ENCODE measurements at regions not wholly inside any gene's neighbourhood (a gene's known extent, or its start where the extent isn't known, plus 50 kb on each side); places are given as distances from the start of the nearest gene placed in this dataset.

DNA sequence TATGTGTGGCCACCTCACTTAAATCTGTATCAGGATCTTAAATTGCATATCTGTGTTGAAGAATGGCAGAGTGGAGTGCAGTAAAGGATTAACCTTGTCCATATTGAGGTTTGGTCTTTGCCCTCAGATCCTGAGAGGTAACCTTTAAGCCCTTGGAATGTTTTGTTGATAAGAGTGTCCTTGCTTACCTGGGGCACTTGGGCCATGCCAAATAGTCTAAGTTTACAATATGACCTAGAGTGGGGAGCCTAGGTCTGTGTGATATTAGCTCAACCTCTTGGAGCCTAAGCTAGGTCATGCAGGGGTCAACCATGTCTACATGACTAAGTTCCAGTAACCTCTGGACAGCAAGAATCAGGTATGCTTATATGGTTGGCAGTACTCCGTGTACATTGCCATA lies 792.5 kb downstream of the DIAPH3 start:
- TF ChIP-seq CTCF (IDR thresholded peaks at IDR 0.05; ENCODE audit: unreplicated experiment) = no peak
- Mint-ChIP-seq H3K4me3 (ENCODE audit: unreplicated experiment) (no peak overlapping the region), H3K4me1 (ENCODE audit: unreplicated experiment) (peaks cover 35% of the 10 kb centered on the region), H3K36me3 (ENCODE audit: low read depth, unreplicated experiment) (no peaks in the 10 kb centered on the region), H3K27ac (ENCODE audit: unreplicated experiment) (no peak overlapping the region), H3K9me3 (ENCODE audit: unreplicated experiment) (no peaks in the 10 kb centered on the region), H3K27me3 (ENCODE audit: unreplicated experiment) (peaks cover 2% of the 10 kb centered on the region)
- no peak for DNase-seq (ENCODE audit: low spot score)

DNA sequence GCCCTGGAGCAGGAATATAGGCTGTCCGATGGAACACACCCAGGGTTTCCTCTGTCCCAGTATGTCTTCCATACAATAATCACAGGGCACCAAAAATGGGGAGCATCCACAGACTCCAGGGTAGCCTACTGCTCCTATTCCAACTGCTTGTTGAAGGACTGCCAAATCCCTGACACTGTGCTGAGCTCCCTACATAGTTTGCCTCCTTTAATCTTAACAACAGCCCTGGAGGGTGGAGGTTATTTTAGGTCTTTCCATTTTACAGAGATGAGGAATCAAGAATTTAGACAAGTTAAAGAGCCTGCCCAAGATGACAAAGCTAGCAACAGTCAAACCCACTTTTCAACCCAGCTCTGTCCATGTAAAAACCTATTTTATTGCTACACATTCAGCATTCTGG lies 790.4 kb downstream of the DIAPH3 start:
- H3K9me3 Mint-ChIP-seq (ENCODE audit: unreplicated experiment) = no peaks in the 10 kb centered on the region
- no peak overlapping the region for H3K27ac Mint-ChIP-seq (ENCODE audit: unreplicated experiment)
- TF ChIP-seq CTCF (IDR thresholded peaks at IDR 0.05; ENCODE audit: unreplicated experiment) = no peak
- DNase-seq (ENCODE audit: low spot score) = no peak
- H3K27me3 Mint-ChIP-seq (ENCODE audit: unreplicated experiment) = peaks cover 5% of the 10 kb centered on the region
- peaks cover 27% of the 10 kb centered on the region for H3K4me1 Mint-ChIP-seq (ENCODE audit: unreplicated experiment)
- no peak overlapping the region for H3K4me3 Mint-ChIP-seq (ENCODE audit: unreplicated experiment)
- peaks cover 4% of the 10 kb centered on the region for H3K36me3 Mint-ChIP-seq (ENCODE audit: low read depth, unreplicated experiment)

GRCh38 chr13:59374691-59375090 lies 789.0 kb downstream of the DIAPH3 start:
- Mint-ChIP-seq H3K9me3 (ENCODE audit: unreplicated experiment) (no peaks in the 10 kb centered on the region), H3K36me3 (ENCODE audit: low read depth, unreplicated experiment) (peaks cover 9% of the 10 kb centered on the region), H3K4me3 (ENCODE audit: unreplicated experiment) (no peak overlapping the region), H3K27ac (ENCODE audit: unreplicated experiment) (peak overlapping the region; percentile 33), H3K27me3 (ENCODE audit: unreplicated experiment) (peaks cover 5% of the 10 kb centered on the region), H3K4me1 (ENCODE audit: unreplicated experiment) (peaks cover 19% of the 10 kb centered on the region)
- no peak for DNase-seq (ENCODE audit: low spot score)
- no peak for TF ChIP-seq CTCF (IDR thresholded peaks at IDR 0.05; ENCODE audit: unreplicated experiment)

- H3K9me3 Mint-ChIP-seq (ENCODE audit: unreplicated experiment) = no peaks in the 10 kb centered on the region
- no peak for TF ChIP-seq CTCF (IDR thresholded peaks at IDR 0.05; ENCODE audit: unreplicated experiment)
- H3K4me1 Mint-ChIP-seq (ENCODE audit: unreplicated experiment) = peaks cover 25% of the 10 kb centered on the region
- peak overlapping the region; percentile 95 for H3K27ac Mint-ChIP-seq (ENCODE audit: unreplicated experiment)
- no peak overlapping the region for H3K4me3 Mint-ChIP-seq (ENCODE audit: unreplicated experiment)
- peaks cover 30% of the 10 kb centered on the region for H3K36me3 Mint-ChIP-seq (ENCODE audit: low read depth, unreplicated experiment)
- peak; percentile 7 for DNase-seq (ENCODE audit: low spot score)
- H3K27me3 Mint-ChIP-seq (ENCODE audit: unreplicated experiment) = no peaks in the 10 kb centered on the region
These were observed 779.6 kb downstream of the DIAPH3 start for GRCh38 chr13:59384154-59384553.

DNA sequence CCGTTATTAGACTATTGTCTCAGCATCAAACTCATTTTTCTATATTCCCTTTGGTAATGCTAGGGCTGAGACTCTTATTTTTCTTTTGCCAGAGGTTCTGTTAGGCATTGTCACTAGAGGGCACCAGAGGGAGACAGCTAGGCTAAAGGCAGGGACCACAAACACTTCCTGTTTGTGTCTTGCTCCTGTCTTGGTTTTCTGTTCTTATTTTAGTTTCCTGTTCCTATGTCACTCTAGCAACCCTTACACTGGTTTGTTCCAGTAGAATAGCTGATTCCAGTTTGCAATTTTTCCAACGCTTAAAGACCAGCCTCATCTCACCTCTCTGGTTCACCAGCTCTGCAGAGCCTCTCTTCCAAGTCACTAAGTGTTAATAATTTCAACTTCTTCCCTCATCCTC lies 772.0 kb downstream of the DIAPH3 start:
- Mint-ChIP-seq H3K27ac (ENCODE audit: unreplicated experiment) (no peak overlapping the region), H3K4me1 (ENCODE audit: unreplicated experiment) (peaks cover 15% of the 10 kb centered on the region), H3K9me3 (ENCODE audit: unreplicated experiment) (no peaks in the 10 kb centered on the region), H3K27me3 (ENCODE audit: unreplicated experiment) (no peaks in the 10 kb centered on the region), H3K36me3 (ENCODE audit: low read depth, unreplicated experiment) (peaks cover 19% of the 10 kb centered on the region), H3K4me3 (ENCODE audit: unreplicated experiment) (no peak overlapping the region)
- peak; percentile 65 for DNase-seq (ENCODE audit: low spot score)
- TF ChIP-seq CTCF (IDR thresholded peaks at IDR 0.05; ENCODE audit: unreplicated experiment) = peak; percentile 71

All from endothelial cell (in vitro differentiated cells).